H1 (cell line): ENCODE measurements at regions not wholly inside any gene's neighbourhood (a gene's known extent, or its start where the extent isn't known, plus 50 kb on each side); places are given as distances from the start of the nearest gene placed in this dataset.

ENCODE experiments used
- CTCF ChIA-PET: fragments of 300-600 bp; sonication (Branson Sonifier 250); formaldehyde crosslinking; loops from one replicate; lab custom pipeline; 2021; ENCODE audit not compliant: partially characterized antibody; lab: Charles Lee
- POLR2A ChIA-PET: fragments of 300-600 bp; sonication (Branson Sonifier 250); formaldehyde crosslinking; loops from one replicate; lab custom pipeline; 2021; ENCODE audit warnings: inconsistent platforms; ENCODE audit not compliant: partially characterized antibody; lab: Charles Lee
- DNase-seq, 2 experiments: peaks; one replicate each; pipeline versions ENCODE4 v3.0.0 to v3.0.0-alpha.2; 2010 to 2022; ENCODE audit warnings: low spot score in 2 of 2, low read depth in 1 of 2, mixed read lengths in 1 of 2
- FAIRE-seq: peaks from 2 replicates; lab custom pipeline; 2011; peaks lifted over from hg19 to GRCh38; lab: Jason Lieb, UNC
- H2AFZ ChIP-seq: 2 replicates; pipeline ENCODE4 v1.8.1; 2012; ENCODE audit warnings: low read length, inconsistent platforms
- H2AK5ac ChIP-seq: 2 replicates; pipeline ENCODE4 v1.6.1; 2013; ENCODE audit warnings: low read depth, low read length
- H2BK120ac ChIP-seq: replicated peaks from 2 replicates; pipeline ENCODE3; 2013; ENCODE audit warnings: low read depth, low read length, inconsistent platforms
- H2BK12ac ChIP-seq: 2 replicates; pipeline ENCODE4 v1.6.1; 2013; ENCODE audit warnings: low read depth, low read length
- H2BK15ac ChIP-seq: 2 replicates; pipeline ENCODE4 v1.6.1; 2013; ENCODE audit warnings: low read length
- H2BK20ac ChIP-seq: 2 replicates; pipeline ENCODE4 v1.6.1; 2013; ENCODE audit warnings: low read length
- H2BK5ac ChIP-seq: 2 replicates; pipeline ENCODE4 v1.6.1; 2013; ENCODE audit warnings: low read depth, low read length
- H3K14ac ChIP-seq: 2 replicates; pipeline ENCODE4 v1.6.1; 2013; ENCODE audit warnings: inconsistent platforms; ENCODE audit not compliant: insufficient read length
- H3K18ac ChIP-seq: 2 replicates; pipeline ENCODE4 v1.6.1; 2013; ENCODE audit warnings: low read length; ENCODE audit errors: extremely low read depth
- H3K23ac ChIP-seq: 2 replicates; pipeline ENCODE4 v1.6.1; 2013; ENCODE audit warnings: inconsistent platforms; ENCODE audit not compliant: insufficient read length
- H3K23me2 ChIP-seq: 2 replicates; pipeline ENCODE4 v1.6.1; 2013; ENCODE audit warnings: low read depth, low read length
- H3K27ac ChIP-seq: 2 replicates; pipeline ENCODE4 v1.6.1; 2011; ENCODE audit warnings: low read depth, low read length, inconsistent platforms
- H3K27me3 ChIP-seq, 4 experiments: replicated peaks in 1 of 4; 1 replicate in 1 of 4; 2 replicates in 3 of 4; pipeline versions ENCODE4 v1.6.1 to v1.8.1; 2011 to 2013; ENCODE audit warnings: low read length in 3 of 4, mild to moderate bottlenecking in 3 of 4, inconsistent platforms in 2 of 4, mixed read lengths in 2 of 4, moderate library complexity in 1 of 4; ENCODE audit not compliant: control insufficient read depth in 3 of 4, insufficient read depth in 3 of 4; ENCODE audit errors: extremely low read depth in 1 of 4
- H3K36me3 ChIP-seq, 4 experiments: 2 replicates each; pipeline versions ENCODE4 v1.6.1 to v1.8.1; 2011 to 2013; ENCODE audit warnings: mild to moderate bottlenecking in 4 of 4, low read length in 3 of 4, moderate library complexity in 2 of 4, control low read depth in 1 of 4, inconsistent platforms in 1 of 4; ENCODE audit not compliant: insufficient read depth in 4 of 4, control insufficient read depth in 2 of 4
- H3K4ac ChIP-seq: replicated peaks from 2 replicates; pipeline ENCODE3; 2013; ENCODE audit warnings: low read length, low read depth, mixed read lengths, inconsistent platforms; ENCODE audit not compliant: insufficient read length
- H3K4me1 ChIP-seq, 4 experiments: replicated peaks in 1 of 4; 1 replicate in 1 of 4; 2 replicates in 3 of 4; pipeline versions ENCODE4 v1.6.1 to v1.8.1; 2011 to 2013; ENCODE audit warnings: low read length in 3 of 4, inconsistent platforms in 2 of 4, mixed read lengths in 1 of 4; ENCODE audit not compliant: insufficient read depth in 4 of 4, control insufficient read depth in 3 of 4
- H3K4me2 ChIP-seq, 2 experiments: 2 replicates each; pipeline versions ENCODE4 v1.6.1 to v1.8.1; 2011 to 2013; ENCODE audit warnings: low read depth in 2 of 2, low read length in 2 of 2, control low read depth in 1 of 2, inconsistent platforms in 1 of 2, mild to moderate bottlenecking in 1 of 2; ENCODE audit not compliant: insufficient read depth in 1 of 2
- H3K4me3 ChIP-seq, 4 experiments: fragments of 200-600, 300-600 bp in 1 of 4; sonication (generic), shearing (Covaris generic), sonication (Bioruptor Twin) in 1 of 4; 2 replicates each; pipeline versions ENCODE4 v1.5.1 to v1.8.1; 2011 to 2016; ENCODE audit warnings: low read length in 4 of 4, low read depth in 3 of 4, control low read depth in 2 of 4, inconsistent platforms in 2 of 4, mild to moderate bottlenecking in 2 of 4, mixed read lengths in 1 of 4, moderate library complexity in 1 of 4; ENCODE audit not compliant: insufficient read depth in 2 of 4; ENCODE audit errors: extremely low read depth in 1 of 4
- H3K56ac ChIP-seq: replicated peaks from 2 replicates; pipeline ENCODE3; 2013; ENCODE audit warnings: low read depth, mild to moderate bottlenecking, mixed read lengths, low read length, inconsistent platforms; ENCODE audit not compliant: insufficient read length
- H3K79me1 ChIP-seq: 2 replicates; pipeline ENCODE4 v1.6.1; 2013; ENCODE audit warnings: low read depth, low read length, control low read depth
- H3K79me2 ChIP-seq, 2 experiments: 2 replicates each; pipeline versions ENCODE4 v1.6.1 to v1.8.1; 2012 to 2013; ENCODE audit warnings: low read length in 2 of 2, mild to moderate bottlenecking in 2 of 2, inconsistent platforms in 1 of 2; ENCODE audit not compliant: insufficient read depth in 2 of 2, control insufficient read depth in 1 of 2
- H3K9ac ChIP-seq, 4 experiments: replicated peaks in 1 of 4; 1 replicate in 1 of 4; 2 replicates in 3 of 4; pipeline versions ENCODE4 v1.6.1 to v1.8.1; 2011 to 2013; ENCODE audit warnings: low read depth in 3 of 4, low read length in 3 of 4, control low read depth in 2 of 4, mild to moderate bottlenecking in 2 of 4, moderate library complexity in 2 of 4, inconsistent platforms in 1 of 4; ENCODE audit errors: extremely low read depth in 1 of 4
- H3K9me3 ChIP-seq, 2 experiments: 2 replicates each; pipeline versions ENCODE4 v1.6.1 to v1.8.1; 2012 to 2013; ENCODE audit warnings: mild to moderate bottlenecking in 2 of 2, moderate library complexity in 2 of 2, control low read depth in 1 of 2, inconsistent platforms in 1 of 2, low read depth in 1 of 2, low read length in 1 of 2, mixed read lengths in 1 of 2; ENCODE audit not compliant: insufficient read depth in 2 of 2
- H4K20me1 ChIP-seq, 2 experiments: replicated peaks in 1 of 2; 2 replicates each; pipeline versions ENCODE3 to v1.8.1; 2011 to 2013; ENCODE audit warnings: inconsistent platforms in 2 of 2, low read length in 2 of 2, mild to moderate bottlenecking in 1 of 2; ENCODE audit not compliant: insufficient read depth in 2 of 2, control insufficient read depth in 1 of 2
- H4K5ac ChIP-seq: 2 replicates; pipeline ENCODE4 v1.6.1; 2013; ENCODE audit warnings: low read length, low read depth, mixed read lengths, inconsistent platforms; ENCODE audit not compliant: insufficient read length
- H4K8ac ChIP-seq: 2 replicates; pipeline ENCODE4 v1.8.0; 2013; ENCODE audit warnings: mild to moderate bottlenecking, moderate library complexity, low read length, inconsistent platforms; ENCODE audit not compliant: insufficient read depth; ENCODE audit errors: extremely low read depth
- H4K91ac ChIP-seq: replicated peaks from 2 replicates; pipeline ENCODE3; 2013; ENCODE audit warnings: low read length, mixed read lengths, inconsistent platforms; ENCODE audit not compliant: insufficient read length
- HDAC6 ChIP-seq: IDR thresholded peaks from one replicate; pipeline ENCODE4 v1.7.1; 2012; ENCODE audit warnings: low read depth, mild to moderate bottlenecking, inconsistent platforms, low read length, moderate library complexity

DNA sequence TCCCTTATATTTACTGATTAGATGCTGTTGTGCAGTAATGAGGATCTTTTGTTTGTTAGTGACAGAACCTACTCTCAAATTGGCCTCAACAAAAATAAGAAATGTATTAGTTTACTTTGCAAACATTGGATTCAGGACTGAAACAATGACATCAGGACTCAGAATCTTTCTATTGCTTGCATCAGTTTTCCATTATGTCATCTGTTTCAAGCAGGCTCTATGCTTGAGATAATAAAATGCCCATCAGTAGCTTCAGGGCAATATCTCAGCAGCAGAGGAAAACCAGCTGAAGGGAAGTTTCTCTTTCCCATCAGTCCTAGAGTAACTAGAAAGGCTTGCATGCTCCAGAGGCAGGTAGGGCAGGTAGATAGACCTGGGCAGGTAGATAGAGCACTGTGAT lies 375.5 kb upstream of the SLC8A1 start:
- no peak overlapping the region for H3K56ac ChIP-seq
- no peaks in the 10 kb centered on the region for H3K36me3 ChIP-seq
- no peaks in the 10 kb centered on the region for H3K4me1 ChIP-seq
- POLR2A ChIA-PET, result no interaction called here
- no peaks in the 10 kb centered on the region for H3K23me2 ChIP-seq
- no peaks in the 10 kb centered on the region for H4K20me1 ChIP-seq
- no peaks in the 10 kb centered on the region for H3K79me1 ChIP-seq
- no peak for TF ChIP-seq HDAC6
- no peaks in the 10 kb centered on the region for H3K9me3 ChIP-seq
- no peak overlapping the region for H3K18ac ChIP-seq
- H2AK5ac ChIP-seq, result no peak overlapping the region
- no peak for DNase-seq
- no peak overlapping the region for H3K27ac ChIP-seq
- no peak overlapping the region for H4K5ac ChIP-seq
- no peak for FAIRE-seq
- no peak overlapping the region for H3K4ac ChIP-seq
- no peak overlapping the region for H2BK20ac ChIP-seq
- no peak overlapping the region for H2BK15ac ChIP-seq
- H3K4me2 ChIP-seq, result no peak overlapping the region
- CTCF ChIA-PET, result no interaction called here
- H3K23ac ChIP-seq, result no peak overlapping the region
- no peak overlapping the region for H3K14ac ChIP-seq
- no peak overlapping the region for H4K8ac ChIP-seq
- no peak overlapping the region for H2BK5ac ChIP-seq
- H3K9ac ChIP-seq, result no peak overlapping the region
- H3K79me2 ChIP-seq, result no peaks in the 10 kb centered on the region
- H2AFZ ChIP-seq, result no peak overlapping the region
- H3K27me3 ChIP-seq, result no peaks in the 10 kb centered on the region
- no peak overlapping the region for H2BK12ac ChIP-seq
- no peak overlapping the region for H3K4me3 ChIP-seq
- no peak overlapping the region for H2BK120ac ChIP-seq
- H4K91ac ChIP-seq, result no peak overlapping the region
